ENCODE measurements at regions not wholly inside any gene's neighbourhood (a gene's known extent, or its start where the extent isn't known, plus 50 kb on each side); places are given as distances from the start of the nearest gene placed in this dataset.

DNA sequence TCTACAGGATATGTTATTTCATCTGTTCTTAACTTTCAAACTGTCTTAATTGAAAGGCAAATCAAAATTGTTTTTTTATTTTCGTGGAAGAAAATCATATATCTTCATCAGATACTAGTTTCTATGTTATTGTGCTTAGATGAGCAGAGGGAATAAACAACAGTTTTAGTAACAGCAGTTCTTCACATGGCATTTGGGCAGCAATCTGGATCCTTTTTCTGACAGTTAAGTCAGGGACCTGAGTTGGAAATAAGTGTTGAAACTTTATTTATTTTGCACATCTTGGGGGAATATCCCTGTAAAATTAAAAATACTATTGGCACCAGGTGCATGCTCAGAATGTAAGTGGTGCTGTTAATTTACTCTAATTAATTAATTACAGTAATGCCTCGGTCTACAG, 296.3 kb downstream of the GPAM start:
- no peak overlapping the region for H2AK5ac ChIP-seq (ENCODE audit: insufficient read length, low read length)
- peaks cover 6% of the 10 kb centered on the region; the same call in 1 of the 2 replicates for H3K4me1 ChIP-seq (ENCODE audit: insufficient read depth, low read length)
- Mint-ChIP-seq H3K27ac (no peak overlapping the region), H3K27me3 (ENCODE audit: low read depth) (peaks cover 2% of the 10 kb centered on the region; the same call in 1 of the 2 replicates), H3K4me3 (no peak overlapping the region), H3K4me1 (peaks cover 9 to 12% of the 10 kb centered on the region in 2 experiments), H3K36me3 (ENCODE audit: insufficient read depth in 1 of 3, low read depth in 3 of 3) (peaks cover 15 to 23% (median 16%) of the 10 kb centered on the region in 3 experiments), H3K9me3 (peaks cover 20 to 28% of the 10 kb centered on the region in 2 experiments)
- WGBS (ENCODE audit: extremely low coverage, insufficient read length, low lambda C conversion rate), result no CpG with 5 or more reads among the region's 2 CpGs
- no peaks in the 10 kb centered on the region for H3K79me1 ChIP-seq (ENCODE audit: insufficient read depth, low read depth, low read length, poor library complexity, severe bottlenecking)
- no peaks in the 10 kb centered on the region for H3K27me3 ChIP-seq (ENCODE audit: insufficient read depth, low read length)
- TF ChIP-seq, protein P1, sequence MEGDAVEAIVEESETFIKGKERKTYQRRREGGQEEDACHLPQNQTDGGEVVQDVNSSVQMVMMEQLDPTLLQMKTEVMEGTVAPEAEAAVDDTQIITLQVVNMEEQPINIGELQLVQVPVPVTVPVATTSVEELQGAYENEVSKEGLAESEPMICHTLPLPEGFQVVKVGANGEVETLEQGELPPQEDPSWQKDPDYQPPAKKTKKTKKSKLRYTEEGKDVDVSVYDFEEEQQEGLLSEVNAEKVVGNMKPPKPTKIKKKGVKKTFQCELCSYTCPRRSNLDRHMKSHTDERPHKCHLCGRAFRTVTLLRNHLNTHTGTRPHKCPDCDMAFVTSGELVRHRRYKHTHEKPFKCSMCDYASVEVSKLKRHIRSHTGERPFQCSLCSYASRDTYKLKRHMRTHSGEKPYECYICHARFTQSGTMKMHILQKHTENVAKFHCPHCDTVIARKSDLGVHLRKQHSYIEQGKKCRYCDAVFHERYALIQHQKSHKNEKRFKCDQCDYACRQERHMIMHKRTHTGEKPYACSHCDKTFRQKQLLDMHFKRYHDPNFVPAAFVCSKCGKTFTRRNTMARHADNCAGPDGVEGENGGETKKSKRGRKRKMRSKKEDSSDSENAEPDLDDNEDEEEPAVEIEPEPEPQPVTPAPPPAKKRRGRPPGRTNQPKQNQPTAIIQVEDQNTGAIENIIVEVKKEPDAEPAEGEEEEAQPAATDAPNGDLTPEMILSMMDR (conservative IDR thresholded peaks at IDR 0.05), result no peak
- H2BK20ac ChIP-seq (ENCODE audit: low read depth, low read length, poor library complexity, severe bottlenecking), result no peak overlapping the region
- H3K9me3 ChIP-seq (ENCODE audit: control insufficient read depth, low read depth, low read length), result no peaks in the 10 kb centered on the region
- H3K9ac ChIP-seq (ENCODE audit: extremely low read depth, insufficient read length, low read length), result no peak overlapping the region
- no peak overlapping the region for H3K14ac ChIP-seq (ENCODE audit: insufficient read depth, low read length)
- no peak overlapping the region for H3K27ac ChIP-seq (ENCODE audit: insufficient read length, low read depth, low read length)
- no peak overlapping the region for H2BK15ac ChIP-seq (ENCODE audit: low read depth, low read length)
- no peak overlapping the region for H3K4me2 ChIP-seq (ENCODE audit: insufficient read depth, insufficient read length, low read length)
- H3K18ac ChIP-seq (ENCODE audit: insufficient read length, low read depth, low read length), result no peak overlapping the region
- no peak for DNase-seq
- no peaks in the 10 kb centered on the region for H4K20me1 ChIP-seq (ENCODE audit: control insufficient read depth, insufficient read depth, insufficient read length)
- no peaks in the 10 kb centered on the region for H3K23me2 ChIP-seq (ENCODE audit: insufficient read length, low read depth, low read length, poor library complexity, severe bottlenecking)
- H3K56ac ChIP-seq (ENCODE audit: insufficient read length, low read depth, low read length), result no peak overlapping the region
- H3T11ph ChIP-seq (ENCODE audit: low read length), result no peak overlapping the region
- H3K79me2 ChIP-seq (ENCODE audit: insufficient read depth, low read length), result no peaks in the 10 kb centered on the region
- no peak overlapping the region for H4K5ac ChIP-seq (ENCODE audit: insufficient read length, low read depth, low read length)
- no peak overlapping the region for H3K4ac ChIP-seq (ENCODE audit: low read depth, low read length)
- H3K23ac ChIP-seq (ENCODE audit: insufficient read length, low read depth, low read length), result no peak overlapping the region
- H2AFZ ChIP-seq (ENCODE audit: low read length), result no peak overlapping the region
- H4K8ac ChIP-seq (replicated peaks; ENCODE audit: insufficient read length, low read depth, low read length), result no peak overlapping the region
- H2BK5ac ChIP-seq (ENCODE audit: insufficient read length, low read length), result no peak overlapping the region
- no peak overlapping the region for H4K91ac ChIP-seq (ENCODE audit: insufficient read length, low read depth, low read length)
- no peak overlapping the region for H2BK120ac ChIP-seq (ENCODE audit: low read depth, low read length, poor library complexity, severe bottlenecking)
- H2BK12ac ChIP-seq (ENCODE audit: insufficient read length, low read depth, low read length), result no peak overlapping the region
